Activated naive CD4-positive, alpha-beta T cell treated with anti-CD3 and anti-CD28 coated beads for 36 hours (primary cell): ENCODE measurements at regions not wholly inside any gene's neighbourhood (a gene's known extent, or its start where the extent isn't known, plus 50 kb on each side); places are given as distances from the start of the nearest gene placed in this dataset.

Experiments
- CTCF ChIA-PET: fragments of 350-600 bp; sonication (Branson Sonifier 250); formaldehyde crosslinking; loops from one replicate; lab custom pipeline; 2021; ENCODE audit warnings: antibody characterized with exemption; lab: Charles Lee
- DNase-seq: peaks from one replicate; pipeline ENCODE4 v3.0.0-alpha.2; 2020
- H3K27ac Mint-ChIP-seq: one replicate; pipeline ENCODE4 v1.8.0; 2021; ENCODE audit warnings: mild to moderate bottlenecking, mixed read lengths
- H3K27me3 Mint-ChIP-seq: one replicate; pipeline ENCODE4 v1.8.0; 2021; ENCODE audit warnings: low read depth, mixed read lengths
- H3K36me3 Mint-ChIP-seq: one replicate; pipeline ENCODE4 v1.8.0; 2021; ENCODE audit warnings: low read depth, mixed read lengths
- H3K4me1 Mint-ChIP-seq: one replicate; pipeline ENCODE4 v1.8.0; 2021; ENCODE audit warnings: low read depth, mixed read lengths
- H3K4me3 Mint-ChIP-seq: one replicate; pipeline ENCODE4 v1.8.0; 2021; ENCODE audit warnings: mild to moderate bottlenecking, moderate library complexity, mixed read lengths
- H3K9me3 Mint-ChIP-seq: one replicate; pipeline ENCODE4 v1.8.0; 2021; ENCODE audit warnings: mixed read lengths
- intact Hi-C: fragments of 100-400 bp; cut with micrococcal nuclease; formaldehyde crosslinking; loops from one replicate; pipeline ENCODE4 v1.15.1; 2023

GRCh38 chr14:54102051-54102456 lies 145.4 kb upstream of the BMP4 start:
- Mint-ChIP-seq H3K27me3 (no peaks in the 10 kb centered on the region), H3K4me1 (no peaks in the 10 kb centered on the region), H3K9me3 (no peaks in the 10 kb centered on the region), H3K4me3 (no peak overlapping the region), H3K27ac (no peak overlapping the region), H3K36me3 (no peaks in the 10 kb centered on the region)
- CTCF ChIA-PET, result no interaction called here
- no peak for DNase-seq
- intact Hi-C loops, result no loop called here

GRCh38 chr14:54102530-54102929 lies 145.9 kb upstream of the BMP4 start:
- H3K27me3 Mint-ChIP-seq, result no peaks in the 10 kb centered on the region
- CTCF ChIA-PET, result interaction anchor here (0.7 kb wide), 1 partner anchor 37 kb away, joined by 3 read pairs; no protein-coding TSS in a partner anchor
- H3K27ac Mint-ChIP-seq, result no peak overlapping the region
- H3K9me3 Mint-ChIP-seq, result no peaks in the 10 kb centered on the region
- no peaks in the 10 kb centered on the region for H3K36me3 Mint-ChIP-seq
- intact Hi-C loops, result no loop called here
- no peak for DNase-seq
- H3K4me1 Mint-ChIP-seq, result no peaks in the 10 kb centered on the region
- H3K4me3 Mint-ChIP-seq, result no peak overlapping the region

GRCh38 chr14:54104601-54105145 lies 148.0 kb upstream of the BMP4 start:
- intact Hi-C loops, result no loop called here
- no peak overlapping the region for H3K4me3 Mint-ChIP-seq
- H3K4me1 Mint-ChIP-seq, result no peaks in the 10 kb centered on the region
- DNase-seq, result no peak
- no peaks in the 10 kb centered on the region for H3K9me3 Mint-ChIP-seq
- no peaks in the 10 kb centered on the region for H3K27me3 Mint-ChIP-seq
- H3K27ac Mint-ChIP-seq, result no peak overlapping the region
- CTCF ChIA-PET, result no interaction called here
- H3K36me3 Mint-ChIP-seq, result no peaks in the 10 kb centered on the region

GRCh38 chr14:54105406-54105805 lies 148.8 kb upstream of the BMP4 start:
- intact Hi-C loops, result no loop called here

GRCh38 chr14:54105898-54106297 lies 149.3 kb upstream of the BMP4 start:
- Mint-ChIP-seq H3K27ac (no peak overlapping the region), H3K9me3 (no peaks in the 10 kb centered on the region)
- CTCF ChIA-PET, result interaction anchor here (1.1 kb wide), 1 partner anchor 242 kb away, joined by 3 read pairs; no protein-coding TSS in a partner anchor

More at GRCh38 chr14:54105406-54105805, 148.8 kb upstream of the BMP4 start:
- no peaks in the 10 kb centered on the region for H3K27me3 Mint-ChIP-seq
- H3K4me1 Mint-ChIP-seq, result no peaks in the 10 kb centered on the region
- H3K4me3 Mint-ChIP-seq, result no peak overlapping the region
- no peak overlapping the region for H3K27ac Mint-ChIP-seq
- no peaks in the 10 kb centered on the region for H3K9me3 Mint-ChIP-seq
- CTCF ChIA-PET, result interaction anchor here (1.1 kb wide), 1 partner anchor 243 kb away, joined by 3 read pairs; no protein-coding TSS in a partner anchor
- H3K36me3 Mint-ChIP-seq, result no peaks in the 10 kb centered on the region
- no peak for DNase-seq

GRCh38 chr14:54106661-54107377 lies 150.2 kb upstream of the BMP4 start:
- no peaks in the 10 kb centered on the region for H3K9me3 Mint-ChIP-seq
- no peaks in the 10 kb centered on the region for H3K4me1 Mint-ChIP-seq
- no peaks in the 10 kb centered on the region for H3K36me3 Mint-ChIP-seq
- no peak for DNase-seq
- H3K27ac Mint-ChIP-seq, result no peak overlapping the region
- peaks cover 6% of the 10 kb centered on the region for H3K27me3 Mint-ChIP-seq
- H3K4me3 Mint-ChIP-seq, result no peak overlapping the region
- intact Hi-C loops, result no loop called here
- CTCF ChIA-PET, result no interaction called here

More at GRCh38 chr14:54105898-54106297, 149.3 kb upstream of the BMP4 start:
- intact Hi-C loops, result no loop called here
- no peaks in the 10 kb centered on the region for H3K4me1 Mint-ChIP-seq
- H3K36me3 Mint-ChIP-seq, result no peaks in the 10 kb centered on the region
- no peak for DNase-seq
- no peaks in the 10 kb centered on the region for H3K27me3 Mint-ChIP-seq
- H3K4me3 Mint-ChIP-seq, result no peak overlapping the region

- Mint-ChIP-seq H3K36me3 (no peaks in the 10 kb centered on the region), H3K27me3 (peaks cover 7% of the 10 kb centered on the region), H3K4me1 (no peaks in the 10 kb centered on the region), H3K27ac (no peak overlapping the region), H3K4me3 (no peak overlapping the region), H3K9me3 (no peaks in the 10 kb centered on the region)
- intact Hi-C loops, result no loop called here
- CTCF ChIA-PET, result no interaction called here
- DNase-seq, result no peak
These were observed 152.2 kb upstream of the BMP4 start for GRCh38 chr14:54108481-54109471.

- Mint-ChIP-seq H3K27ac (no peak overlapping the region), H3K4me3 (no peak overlapping the region), H3K27me3 (peaks cover 7% of the 10 kb centered on the region), H3K9me3 (no peaks in the 10 kb centered on the region), H3K36me3 (no peaks in the 10 kb centered on the region), H3K4me1 (no peaks in the 10 kb centered on the region)
- no peak for DNase-seq
- CTCF ChIA-PET, result no interaction called here
- intact Hi-C loops, result no loop called here
These were observed 153.0 kb upstream of the BMP4 start for GRCh38 chr14:54109521-54110120.

GRCh38 chr14:54114941-54115340 lies 158.3 kb upstream of the BMP4 start:
- Mint-ChIP-seq H3K4me1 (no peaks in the 10 kb centered on the region), H3K27me3 (peaks cover 7% of the 10 kb centered on the region), H3K9me3 (no peaks in the 10 kb centered on the region), H3K27ac (no peak overlapping the region), H3K4me3 (no peak overlapping the region), H3K36me3 (no peaks in the 10 kb centered on the region)
- CTCF ChIA-PET, result no interaction called here
- intact Hi-C loops, result no loop called here
- no peak for DNase-seq

- intact Hi-C loops, result no loop called here
- H3K9me3 Mint-ChIP-seq, result no peaks in the 10 kb centered on the region
- H3K4me3 Mint-ChIP-seq, result no peak overlapping the region
- CTCF ChIA-PET, result no interaction called here
- H3K4me1 Mint-ChIP-seq, result no peaks in the 10 kb centered on the region
- H3K27ac Mint-ChIP-seq, result no peak overlapping the region
- DNase-seq, result no peak
- peaks cover 9% of the 10 kb centered on the region for H3K27me3 Mint-ChIP-seq
- H3K36me3 Mint-ChIP-seq, result no peaks in the 10 kb centered on the region
These were observed 159.7 kb upstream of the BMP4 start for GRCh38 chr14:54116198-54116885.

- CTCF ChIA-PET, result no interaction called here
- peaks cover 4% of the 10 kb centered on the region for H3K27me3 Mint-ChIP-seq
- no peak overlapping the region for H3K27ac Mint-ChIP-seq
- H3K9me3 Mint-ChIP-seq, result no peaks in the 10 kb centered on the region
- H3K36me3 Mint-ChIP-seq, result no peaks in the 10 kb centered on the region
- no peaks in the 10 kb centered on the region for H3K4me1 Mint-ChIP-seq
- no peak overlapping the region for H3K4me3 Mint-ChIP-seq
- DNase-seq, result no peak
- intact Hi-C loops, result no loop called here
These were observed 160.3 kb upstream of the BMP4 start for GRCh38 chr14:54116972-54117371.

- no peak for DNase-seq
- Mint-ChIP-seq H3K4me1 (no peaks in the 10 kb centered on the region), H3K27ac (no peak overlapping the region), H3K27me3 (peaks cover 4% of the 10 kb centered on the region), H3K4me3 (no peak overlapping the region), H3K9me3 (no peaks in the 10 kb centered on the region), H3K36me3 (no peaks in the 10 kb centered on the region)
- CTCF ChIA-PET, result no interaction called here
- intact Hi-C loops, result no loop called here
These were observed 160.8 kb upstream of the BMP4 start for GRCh38 chr14:54117396-54117795.
